Cardiac septum (tissue), 1 donor: ENCODE measurements at regions not wholly inside any gene's neighbourhood (a gene's known extent, or its start where the extent isn't known, plus 50 kb on each side); places are given as distances from the start of the nearest gene placed in this dataset.
"Not testable (repeated sequence)": the region's sequence is repeated elsewhere in the genome, so short reads cannot be mapped to it uniquely, and the experiment has no call there.

Source experiments
- DNase-seq: peaks from one replicate; pipeline ENCODE4 v3.0.0-alpha.2; 2020; ENCODE audit warnings: low spot score
- intact Hi-C: fragments of 100-400 bp; cut with DNase I; formaldehyde crosslinking; loops from one replicate; pipeline ENCODE4 v1.14.0; 2022
- donor health status: DM: no; HTN: no; CAD: no.

DNA sequence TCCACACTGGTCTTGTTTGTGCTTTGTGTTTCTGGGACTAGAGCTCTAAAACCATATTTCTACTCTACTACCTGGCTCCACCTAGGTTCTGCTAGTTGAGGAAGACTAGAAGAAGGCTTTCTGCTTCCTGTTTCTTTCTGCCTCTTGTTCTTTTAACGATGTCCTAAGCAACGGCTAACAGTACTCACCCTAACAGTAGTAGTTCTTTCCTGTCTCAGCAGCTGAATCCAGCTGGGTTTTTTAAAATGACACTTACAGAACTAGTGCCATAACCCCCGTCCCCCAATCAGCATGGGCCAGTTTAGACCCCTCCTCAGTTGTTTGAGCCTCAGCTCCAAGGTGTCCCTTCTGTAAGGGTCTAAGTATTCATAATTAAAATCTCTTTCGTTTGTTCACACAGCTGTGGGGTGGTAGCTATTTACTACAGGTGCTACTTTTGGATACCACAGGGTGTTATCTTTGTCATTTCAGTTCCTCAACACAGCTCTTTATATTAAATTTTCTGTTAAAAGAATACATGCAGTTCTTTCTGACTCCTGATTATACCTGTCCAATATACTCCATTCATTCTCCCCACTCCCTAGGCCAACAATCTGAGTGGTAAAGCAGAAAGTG, 790.2 kb downstream of the DHX35 start:
- DNase-seq = no peak
- intact Hi-C loops = no loop called here

- DNase-seq = no peak
- intact Hi-C loops = no loop called here
These were observed 789.5 kb downstream of the DHX35 start for GRCh38 chr20:39751557-39752137.

GRCh38 chr20:39745380-39745779, 783.2 kb downstream of the DHX35 start:
- intact Hi-C loops = no loop called here
- DNase-seq = no peak

DNA sequence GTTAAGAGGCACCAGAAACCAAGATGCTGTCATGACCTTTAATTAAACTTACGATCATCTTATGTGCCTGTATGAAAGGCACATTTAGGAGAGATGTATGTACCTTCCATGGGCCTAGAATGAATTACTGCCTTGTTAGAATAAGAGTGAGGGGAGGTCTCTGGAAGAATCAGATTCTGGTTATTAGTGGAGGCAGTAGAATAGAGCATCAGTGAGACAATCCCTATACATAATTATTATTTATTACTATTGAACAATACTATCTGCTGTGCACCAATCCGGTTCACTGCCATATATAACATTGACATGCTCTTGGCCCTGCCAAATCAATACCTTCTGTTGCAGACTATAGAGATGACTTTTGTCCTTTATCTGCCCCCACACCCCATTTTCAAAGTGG, 776.5 kb downstream of the DHX35 start:
- no peak for DNase-seq
- intact Hi-C loops = no loop called here

GRCh38 chr20:39736434-39737327, 774.5 kb downstream of the DHX35 start:
- DNase-seq = no peak

GRCh38 chr20:39725513-39725912, 763.4 kb downstream of the DHX35 start:
- DNase-seq, intact Hi-C loops: not testable (repeated sequence)

More at GRCh38 chr20:39736434-39737327, 774.5 kb downstream of the DHX35 start:
- intact Hi-C loops = no loop called here

DNA sequence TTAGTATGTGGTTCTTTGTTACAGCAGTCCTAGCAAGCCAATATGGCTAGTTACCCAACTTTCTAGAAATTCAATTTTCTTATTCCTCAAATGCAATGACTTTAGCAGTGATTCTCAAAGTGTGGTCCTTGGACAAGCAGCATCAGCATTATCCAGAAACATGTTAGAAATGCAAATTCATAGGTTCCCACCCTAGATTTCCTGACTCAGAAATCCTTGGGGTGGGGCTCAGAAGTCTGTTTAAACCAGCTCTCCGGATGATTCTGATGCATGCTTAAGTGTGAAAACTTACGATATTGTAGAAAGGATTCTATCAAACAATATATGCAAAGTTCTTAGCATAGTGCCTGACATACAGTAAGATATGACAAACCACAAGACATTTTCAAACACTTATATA, 757.1 kb downstream of the DHX35 start:
- intact Hi-C loops = no loop called here
- no peak for DNase-seq

- intact Hi-C loops = no loop called here
- no peak for DNase-seq
These were observed 755.8 kb downstream of the DHX35 start for GRCh38 chr20:39717936-39718335.

DNA sequence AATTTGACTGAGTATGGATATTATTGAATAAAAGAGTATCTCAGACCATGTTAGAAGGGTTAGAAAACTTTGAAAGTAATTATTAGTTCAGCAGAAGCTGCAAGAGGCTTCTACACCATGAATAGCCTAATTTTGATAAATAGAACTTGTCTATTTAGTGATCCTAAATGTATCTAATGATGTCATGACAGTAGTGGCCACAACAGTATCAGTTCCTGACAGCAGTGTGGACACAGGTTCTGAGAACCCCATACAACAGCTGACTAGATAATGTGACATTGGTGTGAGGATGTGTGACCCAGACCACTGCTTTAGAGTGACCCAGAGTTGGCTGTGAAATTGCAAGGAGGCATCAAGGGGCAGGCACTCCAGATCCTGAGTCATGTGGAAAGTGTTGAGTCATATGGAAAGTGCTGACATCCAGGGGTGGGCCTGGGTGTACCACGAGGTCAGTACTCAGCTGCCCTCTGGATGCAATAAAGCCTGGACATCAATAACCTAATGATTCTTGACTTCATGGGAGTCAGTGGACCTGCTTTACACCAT, 754.7 kb downstream of the DHX35 start:
- intact Hi-C loops = no loop called here
- no peak for DNase-seq

DNA sequence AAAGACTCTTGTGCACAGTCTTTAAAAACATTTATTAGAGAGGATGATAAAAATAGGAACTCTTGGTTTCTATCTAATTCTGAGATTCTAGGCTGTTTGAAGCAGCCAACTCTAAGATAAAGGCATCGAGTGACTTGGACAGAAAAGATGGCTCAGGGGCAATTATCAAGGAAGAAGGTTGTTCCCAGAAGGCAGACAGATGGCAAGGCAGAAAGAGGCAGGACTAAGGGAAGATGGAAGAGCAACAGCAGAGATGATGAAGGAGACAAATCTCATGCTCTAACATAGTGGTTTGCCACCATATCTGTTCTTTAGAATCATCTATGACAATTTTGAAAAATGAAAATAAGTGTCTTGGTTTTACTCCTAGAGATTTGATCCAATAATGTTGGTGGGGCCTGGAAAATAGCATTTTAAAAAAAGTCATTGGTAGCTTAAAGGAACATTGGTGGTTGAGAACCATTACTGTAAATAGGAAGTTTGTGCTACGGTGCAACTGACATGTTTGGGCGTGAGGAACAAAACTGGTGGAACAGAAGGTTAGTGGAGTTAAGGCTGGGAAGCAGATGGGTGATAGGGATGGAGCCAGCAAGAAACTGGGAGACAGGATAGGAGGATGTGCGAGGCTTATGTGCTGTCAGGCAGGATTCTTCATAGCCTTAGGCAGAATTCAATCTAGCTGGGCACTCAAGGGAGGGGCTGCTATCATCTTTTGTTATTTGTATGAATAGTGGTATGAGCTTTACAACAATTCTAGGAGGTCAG, 751.1 kb downstream of the DHX35 start:
- intact Hi-C loops = no loop called here

GRCh38 chr20:39706184-39706663, 744.1 kb downstream of the DHX35 start:
- DNase-seq = no peak
- intact Hi-C loops = no loop called here

More for the DNA sequence above, 751.1 kb downstream of the DHX35 start:
- DNase-seq = no peak

DNA sequence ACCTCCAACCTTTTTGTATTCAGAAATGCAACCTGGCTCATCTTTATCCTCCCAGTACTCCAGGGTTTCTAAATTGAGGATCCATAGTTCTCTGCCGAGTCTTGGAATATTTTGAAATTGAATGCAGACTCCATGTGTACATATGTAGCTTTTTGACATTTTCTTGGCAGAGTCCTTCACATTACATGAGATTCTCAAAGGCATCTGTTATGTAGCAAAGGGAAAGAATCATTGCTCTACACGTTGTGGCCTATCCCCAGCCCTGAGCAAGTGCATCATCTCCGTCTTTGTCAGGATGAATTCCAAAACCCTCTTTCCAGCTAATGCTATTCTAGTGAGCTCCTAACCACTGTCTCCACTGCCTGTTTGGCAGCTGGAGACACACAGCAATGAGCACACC, 742.9 kb downstream of the DHX35 start:
- intact Hi-C loops = no loop called here
- DNase-seq = no peak

GRCh38 chr20:39703357-39703756, 741.2 kb downstream of the DHX35 start:
- intact Hi-C loops, DNase-seq: not testable (repeated sequence)

GRCh38 chr20:39702701-39703349, 740.7 kb downstream of the DHX35 start:
- intact Hi-C loops = no loop called here
- no peak for DNase-seq

DNA sequence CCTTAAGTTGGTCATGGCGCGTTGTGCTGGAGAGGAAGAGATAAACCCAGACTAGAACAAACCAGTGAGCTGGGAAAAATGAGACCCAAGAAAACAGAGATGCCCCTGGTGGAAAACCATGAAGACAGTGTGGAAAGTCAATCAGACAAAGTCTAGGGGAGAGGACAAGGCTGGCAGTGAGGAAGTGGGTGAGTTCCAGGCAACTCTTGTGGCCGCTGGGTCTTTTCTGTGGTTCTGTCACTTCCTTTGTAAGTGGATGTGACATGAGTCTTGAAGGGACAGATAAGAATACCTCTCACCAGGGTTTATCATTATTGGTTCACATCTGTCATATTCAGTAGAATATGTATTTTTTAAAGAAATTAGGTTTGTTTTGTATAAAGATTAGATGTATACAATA, 738.4 kb downstream of the DHX35 start:
- DNase-seq = no peak
- intact Hi-C loops = no loop called here

DNA sequence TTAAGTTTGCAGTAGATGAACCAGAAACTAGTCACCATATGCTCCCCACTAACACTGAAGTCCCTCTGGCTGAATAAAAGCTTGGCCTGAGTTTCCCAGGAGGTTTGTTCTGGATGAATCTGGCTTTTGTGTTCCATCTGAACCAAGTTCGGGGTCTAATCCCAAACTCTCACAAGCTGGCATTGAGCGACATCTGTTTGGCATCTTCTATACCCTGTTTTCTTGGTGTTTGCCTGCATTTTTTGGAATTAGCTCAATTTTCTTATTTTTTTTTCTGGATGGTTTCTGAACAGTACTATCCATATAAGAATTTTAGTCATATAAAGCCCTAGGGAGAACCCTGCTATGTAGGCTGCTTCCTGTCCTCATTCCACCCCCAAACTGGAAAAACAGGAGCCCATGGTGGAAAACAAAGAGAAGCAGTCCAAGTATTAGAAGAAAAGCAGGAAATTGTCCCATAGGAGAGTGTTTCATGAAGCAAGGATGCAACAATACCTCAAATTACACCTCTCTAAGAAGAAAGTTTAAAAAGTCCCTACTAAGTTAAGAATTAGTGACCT, 737.1 kb downstream of the DHX35 start:
- intact Hi-C loops = no loop called here

DNA sequence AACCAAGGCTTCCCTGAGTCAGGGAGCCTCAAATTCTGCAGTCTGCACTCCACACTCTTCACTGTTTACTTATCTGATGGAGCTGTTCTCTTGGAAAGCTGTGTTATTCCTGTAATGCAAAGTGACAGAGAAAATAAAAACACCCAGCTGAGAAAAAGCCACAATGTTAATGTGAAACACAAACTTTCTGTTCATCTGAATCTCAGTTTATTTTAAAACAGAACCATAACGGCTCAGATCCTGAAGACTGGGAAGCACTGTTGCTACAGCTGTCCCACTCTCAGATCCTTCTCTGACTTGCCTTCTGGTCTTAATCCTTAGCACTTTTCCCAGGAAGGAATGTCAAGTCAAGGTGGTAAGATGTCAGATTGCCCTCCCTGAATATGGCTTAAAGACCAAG, 736.6 kb downstream of the DHX35 start:
- DNase-seq = no peak
- intact Hi-C loops = no loop called here

More for the DNA sequence above, 737.1 kb downstream of the DHX35 start:
- DNase-seq = no peak

- intact Hi-C loops = no loop called here
- DNase-seq = no peak
These were observed 729.2 kb downstream of the DHX35 start for GRCh38 chr20:39691151-39691862.
